CD4-positive, alpha-beta T cell treated with Interleukin-15 for 1 hour (primary cell): ENCODE measurements at regions not wholly inside any gene's neighbourhood (a gene's known extent, or its start where the extent isn't known, plus 50 kb on each side); places are given as distances from the start of the nearest gene placed in this dataset.

Experiments used
- DNase-seq: peaks from one replicate; pipeline ENCODE4 v3.0.0-alpha.2; 2020

- no peak for DNase-seq
Measured at GRCh38 chr20:17023806-17024205, 203.0 kb upstream of the PCSK2 start.

GRCh38 chr20:17024513-17025119, 202.2 kb upstream of the PCSK2 start:
- DNase-seq = no peak

GRCh38 chr20:17026346-17026745, 200.5 kb upstream of the PCSK2 start:
- no peak for DNase-seq

- DNase-seq = no peak
Measured at GRCh38 chr20:17029698-17030097, 197.1 kb upstream of the PCSK2 start.

- no peak for DNase-seq
Measured at GRCh38 chr20:17036541-17036940, 190.3 kb upstream of the PCSK2 start.

GRCh38 chr20:17042122-17042521, 184.7 kb upstream of the PCSK2 start:
- DNase-seq = no peak

GRCh38 chr20:17043323-17043722, 183.5 kb upstream of the PCSK2 start:
- no peak for DNase-seq

- DNase-seq = no peak
Measured at GRCh38 chr20:17044891-17045290, 181.9 kb upstream of the PCSK2 start.

- DNase-seq = no peak
Measured at GRCh38 chr20:17059465-17059864, 167.4 kb upstream of the PCSK2 start.

GRCh38 chr20:17061715-17062114, 165.1 kb upstream of the PCSK2 start:
- no peak for DNase-seq

GRCh38 chr20:17062712-17063111, 164.1 kb upstream of the PCSK2 start:
- DNase-seq = no peak

GRCh38 chr20:17066902-17067301, 159.9 kb upstream of the PCSK2 start:
- no peak for DNase-seq

GRCh38 chr20:17068084-17068711, 158.6 kb upstream of the PCSK2 start:
- no peak for DNase-seq

- DNase-seq = no peak
Measured at GRCh38 chr20:17077030-17077429, 149.8 kb upstream of the PCSK2 start.

- no peak for DNase-seq
Measured at GRCh38 chr20:17083738-17084137, 143.1 kb upstream of the PCSK2 start.

- no peak for DNase-seq
Measured at GRCh38 chr20:17084909-17085308, 141.9 kb upstream of the PCSK2 start.

- no peak for DNase-seq
Measured at GRCh38 chr20:17093782-17094181, 133.1 kb upstream of the PCSK2 start.

- no peak for DNase-seq
Measured at GRCh38 chr20:17097603-17098002, 129.2 kb upstream of the PCSK2 start.

GRCh38 chr20:17100506-17100905, 126.3 kb upstream of the PCSK2 start:
- DNase-seq = no peak

- DNase-seq = no peak
Measured at GRCh38 chr20:17107127-17107526, 119.7 kb upstream of the PCSK2 start.

- DNase-seq = no peak
Measured at GRCh38 chr20:17108896-17109295, 117.9 kb upstream of the PCSK2 start.

- DNase-seq = no peak
Measured at GRCh38 chr20:17109307-17109706, 117.5 kb upstream of the PCSK2 start.

GRCh38 chr20:17128206-17128605, 98.6 kb upstream of the PCSK2 start:
- DNase-seq = no peak

- DNase-seq = no peak
Measured at GRCh38 chr20:17129089-17129488, 97.8 kb upstream of the PCSK2 start.

- DNase-seq = no peak
Measured at GRCh38 chr20:17137692-17138091, 89.1 kb upstream of the PCSK2 start.
